HUES48 (cell line): ENCODE measurements at regions not wholly inside any gene's neighbourhood (a gene's known extent, or its start where the extent isn't known, plus 50 kb on each side); places are given as distances from the start of the nearest gene placed in this dataset.
"Not testable (repeated sequence)": the region's sequence is repeated elsewhere in the genome, so short reads cannot be mapped to it uniquely, and the experiment has no call there.

ENCODE experiments used
- H3K27ac ChIP-seq: one replicate; pipeline ENCODE4 v1.7.0; 2013; ENCODE audit warnings: low read depth, low read length, inconsistent platforms
- H3K27me3 ChIP-seq: 2 replicates; pipeline ENCODE4 v1.6.1; 2013; ENCODE audit warnings: mild to moderate bottlenecking, low read length; ENCODE audit not compliant: control insufficient read depth, insufficient read depth
- H3K36me3 ChIP-seq: 2 replicates; pipeline ENCODE4 v1.6.1; 2013; ENCODE audit warnings: low read length; ENCODE audit not compliant: control insufficient read depth, insufficient read depth
- H3K4me1 ChIP-seq: 2 replicates; pipeline ENCODE4 v1.6.1; 2013; ENCODE audit warnings: mild to moderate bottlenecking, low read length; ENCODE audit not compliant: control insufficient read depth, insufficient read depth
- H3K4me3 ChIP-seq: 2 replicates; pipeline ENCODE4 v1.5.1; 2013; ENCODE audit warnings: mild to moderate bottlenecking, low read depth, low read length
- H3K9ac ChIP-seq: 2 replicates; pipeline ENCODE4 v1.6.1; 2013; ENCODE audit warnings: mild to moderate bottlenecking, low read depth, low read length, moderate library complexity
- H3K9me3 ChIP-seq: 2 replicates; pipeline ENCODE4 v1.6.1; 2013; ENCODE audit warnings: low read length; ENCODE audit not compliant: control insufficient read depth, insufficient read depth

GRCh38 chr9:6160579-6160978, 55.0 kb upstream of the IL33 start:
- no peaks in the 10 kb centered on the region for H3K4me1 ChIP-seq
- H3K27me3 ChIP-seq, result no peaks in the 10 kb centered on the region
- no peak overlapping the region for H3K4me3 ChIP-seq
- no peaks in the 10 kb centered on the region for H3K36me3 ChIP-seq
- H3K27ac ChIP-seq, result no peak overlapping the region
- no peaks in the 10 kb centered on the region; the same call in 1 of the 2 replicates for H3K9me3 ChIP-seq
- H3K9ac ChIP-seq, result no peak overlapping the region

- Histone ChIP-seq H3K9me3 (no peaks in the 10 kb centered on the region), H3K27me3 (no peaks in the 10 kb centered on the region), H3K4me3 (no peak overlapping the region), H3K9ac (no peak overlapping the region), H3K27ac (no peak overlapping the region), H3K4me1 (peaks cover 9% of the 10 kb centered on the region; the same call in 1 of the 2 replicates), H3K36me3 (no peaks in the 10 kb centered on the region)
These were observed 62.2 kb upstream of the IL33 start for GRCh38 chr9:6153425-6153824.

- Histone ChIP-seq H3K9me3 (no peaks in the 10 kb centered on the region), H3K4me3 (no peak overlapping the region), H3K27me3 (no peaks in the 10 kb centered on the region), H3K27ac (no peak overlapping the region), H3K9ac (no peak overlapping the region), H3K4me1 (peaks cover 9% of the 10 kb centered on the region; the same call in 1 of the 2 replicates), H3K36me3 (no peaks in the 10 kb centered on the region)
These were observed 62.8 kb upstream of the IL33 start for GRCh38 chr9:6152788-6153187.

GRCh38 chr9:6150483-6150882, 65.1 kb upstream of the IL33 start:
- H3K36me3 ChIP-seq, result no peaks in the 10 kb centered on the region

GRCh38 chr9:6149315-6149714, 66.3 kb upstream of the IL33 start:
- Histone ChIP-seq H3K4me3 (no peak overlapping the region), H3K36me3 (no peaks in the 10 kb centered on the region), H3K9me3 (no peaks in the 10 kb centered on the region), H3K27ac (no peak overlapping the region), H3K9ac (no peak overlapping the region), H3K4me1 (peaks cover 9% of the 10 kb centered on the region; the same call in 1 of the 2 replicates), H3K27me3 (no peaks in the 10 kb centered on the region)

More at GRCh38 chr9:6150483-6150882, 65.1 kb upstream of the IL33 start:
- Histone ChIP-seq H3K27me3 (no peaks in the 10 kb centered on the region), H3K9ac (no peak overlapping the region), H3K27ac (no peak overlapping the region), H3K9me3 (no peaks in the 10 kb centered on the region), H3K4me3 (no peak overlapping the region), H3K4me1 (peaks cover 9% of the 10 kb centered on the region; the same call in 1 of the 2 replicates)

- Histone ChIP-seq H3K27me3 (no peaks in the 10 kb centered on the region), H3K4me1 (peaks cover 4% of the 10 kb centered on the region; the same call in 1 of the 2 replicates), H3K27ac (no peak overlapping the region), H3K9me3 (no peaks in the 10 kb centered on the region), H3K9ac (no peak overlapping the region), H3K36me3 (no peaks in the 10 kb centered on the region), H3K4me3 (no peak overlapping the region)
These were observed 67.8 kb upstream of the IL33 start for GRCh38 chr9:6147846-6148245.

- H3K4me1 ChIP-seq, result no peaks in the 10 kb centered on the region
- no peaks in the 10 kb centered on the region for H3K27me3 ChIP-seq
- no peaks in the 10 kb centered on the region for H3K36me3 ChIP-seq
- H3K4me3 ChIP-seq, result no peak overlapping the region
- H3K9me3 ChIP-seq, result no peaks in the 10 kb centered on the region
- H3K9ac ChIP-seq, result no peak overlapping the region
- H3K27ac ChIP-seq, result no peak overlapping the region
These were observed 70.7 kb upstream of the IL33 start for GRCh38 chr9:6144947-6145346.

GRCh38 chr9:6142799-6143454, 72.7 kb upstream of the IL33 start:
- no peaks in the 10 kb centered on the region for H3K36me3 ChIP-seq
- no peaks in the 10 kb centered on the region for H3K9me3 ChIP-seq
- H3K4me3 ChIP-seq, result no peak overlapping the region
- no peaks in the 10 kb centered on the region for H3K27me3 ChIP-seq
- H3K9ac ChIP-seq, result no peak overlapping the region
- no peaks in the 10 kb centered on the region for H3K4me1 ChIP-seq
- no peak overlapping the region for H3K27ac ChIP-seq

GRCh38 chr9:6135780-6136179, 79.8 kb upstream of the IL33 start:
- not testable (repeated sequence) for H3K36me3 ChIP-seq, H3K4me3 ChIP-seq, H3K9ac ChIP-seq, H3K27ac ChIP-seq, H3K27me3 ChIP-seq, H3K4me1 ChIP-seq, H3K9me3 ChIP-seq

GRCh38 chr9:6134661-6135180, 80.9 kb upstream of the IL33 start:
- Histone ChIP-seq H3K36me3 (no peaks in the 10 kb centered on the region), H3K27ac (no peak overlapping the region), H3K4me1 (no peaks in the 10 kb centered on the region), H3K4me3 (no peak overlapping the region), H3K9me3 (peaks cover 6% of the 10 kb centered on the region; the same call in 1 of the 2 replicates), H3K27me3 (no peaks in the 10 kb centered on the region), H3K9ac (no peak overlapping the region)

GRCh38 chr9:6133346-6134063, 82.1 kb upstream of the IL33 start:
- Histone ChIP-seq H3K4me1 (no peaks in the 10 kb centered on the region), H3K36me3 (no peaks in the 10 kb centered on the region), H3K9me3 (peaks cover 6% of the 10 kb centered on the region; the same call in 1 of the 2 replicates), H3K4me3 (no peak overlapping the region), H3K9ac (no peak overlapping the region), H3K27ac (no peak overlapping the region), H3K27me3 (no peaks in the 10 kb centered on the region)
